SK-N-SH (cell line): ENCODE measurements at regions not wholly inside any gene's neighbourhood (a gene's known extent, or its start where the extent isn't known, plus 50 kb on each side); places are given as distances from the start of the nearest gene placed in this dataset.

Experiments
- CTCF ChIA-PET: fragments of 300-600, 350-600 bp; formaldehyde crosslinking; extraction: SDS; loops from one replicate; lab custom pipeline; 2021; lab: Yijun Ruan, JAX
- POLR2A ChIA-PET: fragments of 350-600 bp; sonication (Branson Sonifier 250); formaldehyde crosslinking; extraction: SDS; loops from one replicate; lab custom pipeline; 2020; ENCODE audit warnings: antibody characterized with exemption, inconsistent platforms; lab: Yijun Ruan, JAX
- DNase-seq: peaks from one replicate; pipeline ENCODE4 v3.0.0; 2012
- H2AFZ ChIP-seq: fragments of 200-600 bp; sonication (generic); 2 replicates; pipeline ENCODE4 v1.8.1; 2016; ENCODE audit warnings: antibody characterized with exemption, mild to moderate bottlenecking, low read depth
- H3F3A ChIP-seq: fragments of 200-600 bp; sonication (generic); replicated peaks from 2 replicates; pipeline ENCODE3; 2016; ENCODE audit warnings: antibody characterized with exemption, mild to moderate bottlenecking; ENCODE audit not compliant: insufficient read depth
- H3K27ac ChIP-seq, 2 experiments: fragments of 200-500 bp in 1 of 2; fragments of 200-600 bp in 1 of 2; sonication (Bioruptor generic) in 1 of 2; sonication (generic), shearing (Covaris generic) in 1 of 2; 2 replicates each; pipeline versions ENCODE4 v1.5.1 to v1.6.1; 2014 to 2016; ENCODE audit warnings: low read depth in 2 of 2, inconsistent platforms in 1 of 2, low read length in 1 of 2, mild to moderate bottlenecking in 1 of 2, mixed read lengths in 1 of 2
- H3K27me3 ChIP-seq: fragments of 200-600 bp; sonication (generic), shearing (Covaris generic); 2 replicates; pipeline ENCODE4 v1.6.1; 2016; ENCODE audit warnings: mixed run types; ENCODE audit not compliant: insufficient read depth
- H3K36me3 ChIP-seq, 2 experiments: fragments of 200-500 bp in 1 of 2; fragments of 200-600 bp in 1 of 2; sonication (Bioruptor generic) in 1 of 2; sonication (generic) in 1 of 2; replicated peaks in 1 of 2; 2 replicates each; pipeline versions ENCODE3 to v1.5.1; 2014 to 2016; ENCODE audit warnings: low read length in 1 of 2, mild to moderate bottlenecking in 1 of 2; ENCODE audit not compliant: insufficient read depth in 2 of 2, control insufficient read depth in 1 of 2
- H3K4me1 ChIP-seq, 2 experiments: fragments of 200-500 bp in 1 of 2; fragments of 200-600 bp in 1 of 2; sonication (Bioruptor generic) in 1 of 2; sonication (generic), shearing (Covaris generic) in 1 of 2; 2 replicates each; pipeline versions ENCODE4 v1.5.1 to v1.6.1; 2014 to 2016; ENCODE audit warnings: low read depth in 1 of 2, low read length in 1 of 2, mixed run types in 1 of 2; ENCODE audit not compliant: insufficient read depth in 2 of 2, control insufficient read depth in 1 of 2
- H3K4me2 ChIP-seq: fragments of 200-600 bp; sonication (generic), shearing (Covaris generic); 2 replicates; pipeline ENCODE4 v1.6.1; 2017; ENCODE audit warnings: mixed run types
- H3K4me3 ChIP-seq, 2 experiments: fragments of 200-500 bp in 1 of 2; fragments of 200-600 bp in 1 of 2; sonication (Bioruptor generic) in 1 of 2; sonication (generic), shearing (Covaris generic) in 1 of 2; 2 replicates each; pipeline versions ENCODE4 v1.5.1 to v1.8.1; 2014 to 2016; ENCODE audit warnings: low read depth in 2 of 2, inconsistent platforms in 1 of 2, low read length in 1 of 2, mild to moderate bottlenecking in 1 of 2, mixed read lengths in 1 of 2, moderate library complexity in 1 of 2
- H3K79me2 ChIP-seq: fragments of 200-600 bp; sonication (generic); 2 replicates; pipeline ENCODE4 v1.8.1; 2017; ENCODE audit warnings: mild to moderate bottlenecking; ENCODE audit not compliant: insufficient read depth
- H3K9ac ChIP-seq: fragments of 200-600 bp; sonication (generic); 2 replicates; pipeline ENCODE4 v1.6.1; 2017; ENCODE audit warnings: mixed run types
- H3K9me2 ChIP-seq: fragments of 200-600 bp; sonication (generic); 2 replicates; pipeline ENCODE4 v1.6.1; 2017; ENCODE audit warnings: mixed run types
- H3K9me3 ChIP-seq: fragments of 200-600 bp; sonication (generic); 2 replicates; pipeline ENCODE4 v1.6.1; 2017; ENCODE audit warnings: mixed run types, mild to moderate bottlenecking, moderate library complexity
- H4K20me1 ChIP-seq: fragments of 200-600 bp; sonication (generic); 2 replicates; pipeline ENCODE4 v1.6.1; 2017; ENCODE audit warnings: mild to moderate bottlenecking, mixed run types; ENCODE audit not compliant: insufficient read depth
- CHD2 ChIP-seq: fragments of 150-350 bp; IDR thresholded peaks from 2 replicates; pipeline ENCODE4 v1.6.1; 2018; ENCODE audit warnings: low read length; ENCODE audit not compliant: partially characterized antibody
- CTCF ChIP-seq: fragments of 200-600 bp; sonication (generic); IDR thresholded peaks from 2 replicates; pipeline ENCODE4 v1.6.1; 2017; ENCODE audit warnings: antibody characterized with exemption, mild to moderate bottlenecking, moderate library complexity
- GABPA ChIP-seq: IDR thresholded peaks from 2 replicates; pipeline ENCODE4 v1.4.0; 2012; ENCODE audit warnings: low read depth, mild to moderate bottlenecking
- GATA2 ChIP-seq: sonication (generic); formaldehyde crosslinking; IDR thresholded peaks from 2 replicates; pipeline ENCODE4 v1.5.0; 2020; ENCODE audit warnings: mild to moderate bottlenecking, missing genetic modification reagents
- JUND ChIP-seq: IDR thresholded peaks from 2 replicates; pipeline ENCODE4 v1.4.0; 2012
- MEF2A ChIP-seq: IDR thresholded peaks from 2 replicates; pipeline ENCODE4 v1.4.0; 2012; ENCODE audit warnings: low read depth, borderline replicate concordance
- MXI1 ChIP-seq: IDR thresholded peaks from 2 replicates; pipeline ENCODE4 v1.6.1; 2012; ENCODE audit warnings: mild to moderate bottlenecking, low read depth, low read length, improper control_type of control experiment
- PBX3 ChIP-seq: IDR thresholded peaks from 2 replicates; pipeline ENCODE4; 2012
- RAD21 ChIP-seq: IDR thresholded peaks from 2 replicates; pipeline ENCODE4 v1.6.1; 2012; ENCODE audit warnings: mild to moderate bottlenecking, low read length
- RFX5 ChIP-seq: IDR thresholded peaks from 2 replicates; pipeline ENCODE4 v1.6.1; 2012; ENCODE audit warnings: mild to moderate bottlenecking, improper control_type of control experiment, low read length
- SMC3 ChIP-seq: IDR thresholded peaks from 2 replicates; pipeline ENCODE4 v1.6.1; 2012; ENCODE audit warnings: low read depth, low read length, improper control_type of control experiment
- USF1 ChIP-seq: IDR thresholded peaks from 2 replicates; pipeline ENCODE4 v1.4.0; 2012; ENCODE audit warnings: low read depth, borderline replicate concordance
- WGBS: methylation state at CpG from one replicate; pipeline ENCODE4 v1.1.6; 2017; ENCODE audit warnings: low lambda C conversion rate; 5-methylcytosine and 5-hydroxymethylcytosine counted together

GRCh38 chrX:83416273-83416672 is 91.8 kb upstream of the POU3F4 start:
- WGBS = 1% methylated on average over 2 of the region's 2 CpGs
- H3K9me2 ChIP-seq = no peaks in the 10 kb centered on the region
- no peak overlapping the region for H3K4me3 ChIP-seq
- no peaks in the 10 kb centered on the region for H3K79me2 ChIP-seq
- H2AFZ ChIP-seq = no peak overlapping the region
- CTCF ChIA-PET = interaction anchor here (1.3 kb wide), 1 partner anchor 219 kb away, joined by 3 read pairs; no protein-coding TSS in a partner anchor
- no peaks in the 10 kb centered on the region for H3K36me3 ChIP-seq
- no peak overlapping the region for H3K27ac ChIP-seq
- no peaks in the 10 kb centered on the region for H3F3A ChIP-seq
- TF ChIP-seq CTCF (peak; percentile 57), MEF2A (no peak)
- TF ChIP-seq, all 33 proteins: peak for 1
- POLR2A ChIA-PET = no interaction called here
- Histone ChIP-seq H3K9ac (no peak overlapping the region), H3K9me3 (no peaks in the 10 kb centered on the region), H3K4me1 (no peaks in the 10 kb centered on the region), H4K20me1 (no peaks in the 10 kb centered on the region), H3K4me2 (no peak overlapping the region), H3K27me3 (no peaks in the 10 kb centered on the region)
- DNase-seq = peak; percentile 1

- Histone ChIP-seq H3K9me2 (no peaks in the 10 kb centered on the region), H3K9ac (no peak overlapping the region), H3K4me2 (no peak overlapping the region), H4K20me1 (no peaks in the 10 kb centered on the region), H3K4me1 (no peaks in the 10 kb centered on the region), H3K36me3 (no peaks in the 10 kb centered on the region), H3K27me3 (no peaks in the 10 kb centered on the region), H3K9me3 (no peaks in the 10 kb centered on the region), H3K27ac (no peak overlapping the region), H2AFZ (no peak overlapping the region), H3K79me2 (no peaks in the 10 kb centered on the region), H3K4me3 (no peak overlapping the region), H3F3A (no peaks in the 10 kb centered on the region)
- POLR2A ChIA-PET = no interaction called here
- TF ChIP-seq RAD21 (no peak), JUND (no peak), RFX5 (no peak), MEF2A (no peak), MXI1 (no peak), SMC3 (no peak), USF1 (no peak), GABPA (no peak), GATA2 (CRISPR knock-in tag) (no peak), CTCF (no peak), CHD2 (no peak), PBX3 (no peak)
- WGBS = 3% methylated on average over 7 of the region's 19 CpGs
- no peak for DNase-seq
- CTCF ChIA-PET = no interaction called here
Measured at GRCh38 chrX:83419030-83419792, 88.9 kb upstream of the POU3F4 start.
